K562 (cell line): ENCODE measurements at regions not wholly inside any gene's neighbourhood (a gene's known extent, or its start where the extent isn't known, plus 50 kb on each side); places are given as distances from the start of the nearest gene placed in this dataset.

ENCODE experiments used
- CCNT2 ChIP-seq: IDR thresholded peaks from 2 replicates; pipeline ENCODE4 v1.6.1; 2011; ENCODE audit warnings: borderline replicate concordance, low read depth, mild to moderate bottlenecking, moderate library complexity, mixed read lengths, low read length; ENCODE audit not compliant: insufficient read length; ENCODE audit errors: extremely low read depth
- IRF9 ChIP-seq: fragments of 450-650 bp; IDR thresholded peaks from 2 replicates; pipeline ENCODE4 v1.6.1; 2016; ENCODE audit warnings: missing biosample characterization, missing genetic modification characterization
- MCM2 ChIP-seq: fragments of 450-650 bp; IDR thresholded peaks from 2 replicates; pipeline ENCODE4 v1.6.1; 2017; ENCODE audit warnings: low read depth, mild to moderate bottlenecking
- NCOA6 ChIP-seq: fragments of 450-650 bp; IDR thresholded peaks from 2 replicates; pipeline ENCODE4 v1.6.1; 2017; ENCODE audit warnings: mild to moderate bottlenecking
- PPARD ChIP-seq: fragments of 250-450 bp; sonication (Bioruptor Pico); IDR thresholded peaks from 2 replicates; pipeline ENCODE4 v1.8.0; 2022; ENCODE audit warnings: inconsistent platforms, mild to moderate bottlenecking, moderate library complexity
- SNIP1 ChIP-seq: fragments of 450-650 bp; IDR thresholded peaks from 2 replicates; pipeline ENCODE4 v1.7.1; 2017; ENCODE audit warnings: low read depth, mild to moderate bottlenecking
- ZBTB12 ChIP-seq: fragments of 250-450 bp; sonication (Bioruptor Pico); IDR thresholded peaks from 2 replicates; pipeline ENCODE4 v1.4.0; 2020
- ZC3H4 ChIP-seq: sonication (generic); formaldehyde crosslinking; IDR thresholded peaks from 2 replicates; pipeline ENCODE4 v1.9.0; 2021; ENCODE audit warnings: missing genetic modification reagents, borderline replicate concordance
- ZNF274 ChIP-seq: IDR thresholded peaks from 2 replicates; pipeline ENCODE4 v1.6.1; 2011; ENCODE audit warnings: low read depth, mild to moderate bottlenecking, low read length, moderate library complexity, borderline replicate concordance
- ZNF318 ChIP-seq, 2 experiments: fragments of 450-650 bp; IDR thresholded peaks; 2 replicates each; pipeline ENCODE4 v1.6.1; 2016; ENCODE audit warnings: mild to moderate bottlenecking in 2 of 2, borderline replicate concordance in 1 of 2, low read depth in 1 of 2, moderate library complexity in 1 of 2
- ZNF655 ChIP-seq: fragments of 250-450 bp; sonication (Bioruptor Pico); IDR thresholded peaks from 2 replicates; pipeline ENCODE4 v1.5.0; 2021

GRCh38 chr7:22016507-22016906 lies 70.8 kb upstream of the CDCA7L start (continued):
- no peak for TF ChIP-seq ZNF318 (IDR thresholded peaks at IDR 0.05; ENCODE audit: borderline replicate concordance in 1 of 2, low read depth in 1 of 2)
- TF ChIP-seq CCNT2: no peak
- TF ChIP-seq NCOA6: no peak
- no peak for TF ChIP-seq SNIP1
- no peak for TF ChIP-seq ZNF274
- TF ChIP-seq PPARD (CRISPR knock-in tag): no peak
- no peak for TF ChIP-seq MCM2
- TF ChIP-seq ZBTB12: no peak
- no peak for TF ChIP-seq IRF9 (tag)
- no peak for TF ChIP-seq ZC3H4 (CRISPR knock-in tag)
- TF ChIP-seq ZNF655 (CRISPR knock-in tag): no peak
